ENCODE measurements at regions not wholly inside any gene's neighbourhood (a gene's known extent, or its start where the extent isn't known, plus 50 kb on each side); places are given as distances from the start of the nearest gene placed in this dataset.
"Not testable (repeated sequence)": the region's sequence is repeated elsewhere in the genome, so short reads cannot be mapped to it uniquely, and the experiment has no call there.

- no peak for DNase-seq (ENCODE audit: low spot score)
- no peak for FAIRE-seq
Observed at GRCh38 chr3:116512281-116512680, 67.0 kb upstream of the LSAMP start.

GRCh38 chr3:116512931-116513330 lies 67.6 kb upstream of the LSAMP start:
- no peak for FAIRE-seq
- DNase-seq (ENCODE audit: low spot score) = no peak

GRCh38 chr3:116515973-116516372 lies 70.7 kb upstream of the LSAMP start:
- FAIRE-seq = no peak
- DNase-seq (ENCODE audit: low spot score) = no peak

- FAIRE-seq (no peak), DNase-seq (ENCODE audit: low spot score) (no peak)
Observed at GRCh38 chr3:116517308-116517707, 72.0 kb upstream of the LSAMP start.

- DNase-seq (ENCODE audit: low spot score); FAIRE-seq: not testable (repeated sequence)
Observed at GRCh38 chr3:116519101-116519500, 73.8 kb upstream of the LSAMP start.

- FAIRE-seq; DNase-seq (ENCODE audit: low spot score): not testable (repeated sequence)
Observed at GRCh38 chr3:116519823-116520222, 74.5 kb upstream of the LSAMP start.

- DNase-seq (ENCODE audit: low spot score) (no peak), FAIRE-seq (no peak)
Observed at GRCh38 chr3:116524453-116525210, 79.3 kb upstream of the LSAMP start.

- DNase-seq (ENCODE audit: low spot score) (no peak), FAIRE-seq (no peak)
Observed at GRCh38 chr3:116552246-116552645, 107.0 kb upstream of the LSAMP start.

GRCh38 chr3:116553355-116553754 lies 108.1 kb upstream of the LSAMP start:
- DNase-seq (ENCODE audit: low spot score) = no peak
- no peak for FAIRE-seq

- DNase-seq (ENCODE audit: low spot score) = no peak
- peak; percentile 13 for FAIRE-seq
Observed at GRCh38 chr3:116561529-116561928, 116.2 kb upstream of the LSAMP start.

- DNase-seq (ENCODE audit: low spot score) (no peak), FAIRE-seq (no peak)
Observed at GRCh38 chr3:116563351-116563750, 118.1 kb upstream of the LSAMP start.

- FAIRE-seq = no peak
- no peak for DNase-seq (ENCODE audit: low spot score)
Observed at GRCh38 chr3:116566478-116566960, 121.2 kb upstream of the LSAMP start.

GRCh38 chr3:116569611-116570010 lies 124.3 kb upstream of the LSAMP start:
- DNase-seq (ENCODE audit: low spot score) = no peak

GRCh38 chr3:116579840-116580239 lies 129.7 kb upstream of the TUSC7 start:
- DNase-seq (ENCODE audit: low spot score) = peak; percentile 36

More at GRCh38 chr3:116569611-116570010, 124.3 kb upstream of the LSAMP start:
- no peak for FAIRE-seq

GRCh38 chr3:116586285-116586944 lies 123.2 kb upstream of the TUSC7 start:
- FAIRE-seq (no peak), DNase-seq (ENCODE audit: low spot score) (no peak)

More at GRCh38 chr3:116579840-116580239, 129.7 kb upstream of the TUSC7 start:
- FAIRE-seq = no peak

- FAIRE-seq = no peak
- DNase-seq (ENCODE audit: low spot score) = no peak
Observed at GRCh38 chr3:116591236-116591635, 118.3 kb upstream of the TUSC7 start.

- FAIRE-seq (no peak), DNase-seq (ENCODE audit: low spot score) (no peak)
Observed at GRCh38 chr3:116601206-116601605, 108.4 kb upstream of the TUSC7 start.

GRCh38 chr3:116607205-116607604 lies 102.4 kb upstream of the TUSC7 start:
- DNase-seq (ENCODE audit: low spot score) = no peak
- no peak for FAIRE-seq

- FAIRE-seq (no peak), DNase-seq (ENCODE audit: low spot score) (no peak)
Observed at GRCh38 chr3:116610124-116610523, 99.5 kb upstream of the TUSC7 start.

- no peak for DNase-seq (ENCODE audit: low spot score)
- FAIRE-seq = no peak
Observed at GRCh38 chr3:116614795-116615362, 94.7 kb upstream of the TUSC7 start.

GRCh38 chr3:116618138-116618537 lies 91.4 kb upstream of the TUSC7 start:
- FAIRE-seq = no peak

GRCh38 chr3:116618930-116619329 lies 90.6 kb upstream of the TUSC7 start:
- no peak for FAIRE-seq
- DNase-seq (ENCODE audit: low spot score) = no peak

More at GRCh38 chr3:116618138-116618537, 91.4 kb upstream of the TUSC7 start:
- no peak for DNase-seq (ENCODE audit: low spot score)
